HG02852 (cell line): ENCODE measurements at regions not wholly inside any gene's neighbourhood (a gene's known extent, or its start where the extent isn't known, plus 50 kb on each side); places are given as distances from the start of the nearest gene placed in this dataset.
"Not testable (repeated sequence)": the region's sequence is repeated elsewhere in the genome, so short reads cannot be mapped to it uniquely, and the experiment has no call there.

Experiments used
- ATAC-seq: cut with Tn5 transposase; IDR thresholded peaks from one replicate; pipeline ENCODE4 v1.9.1; 2021; ENCODE audit warnings: mild to moderate bottlenecking, moderate library complexity; ENCODE audit not compliant: unreplicated experiment

DNA sequence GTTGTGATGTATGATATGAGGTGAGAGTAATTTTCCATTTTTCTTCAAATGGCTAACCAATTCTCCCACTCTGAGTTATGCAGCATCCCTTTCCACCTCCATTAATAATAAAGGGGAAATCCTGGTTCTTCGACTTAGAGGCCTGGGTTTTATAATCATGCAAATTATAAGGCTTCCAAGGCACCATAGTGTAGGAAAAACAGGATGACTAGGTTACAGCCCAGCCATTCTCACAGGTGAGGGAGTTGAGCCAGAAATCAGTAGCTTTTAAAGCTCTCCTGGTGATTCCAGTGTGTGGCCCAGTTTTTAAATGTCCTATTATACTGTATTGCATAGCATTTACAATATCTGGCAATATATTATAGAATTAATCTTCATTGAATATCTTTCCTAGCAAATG is 203.1 kb downstream of the ARHGEF9 start:
- no peak for ATAC-seq

- ATAC-seq: no peak
These were observed 203.6 kb downstream of the ARHGEF9 start for GRCh38 chrX:63581398-63581797.

- ATAC-seq: no peak
These were observed 208.5 kb downstream of the ARHGEF9 start for GRCh38 chrX:63576533-63576932.

DNA sequence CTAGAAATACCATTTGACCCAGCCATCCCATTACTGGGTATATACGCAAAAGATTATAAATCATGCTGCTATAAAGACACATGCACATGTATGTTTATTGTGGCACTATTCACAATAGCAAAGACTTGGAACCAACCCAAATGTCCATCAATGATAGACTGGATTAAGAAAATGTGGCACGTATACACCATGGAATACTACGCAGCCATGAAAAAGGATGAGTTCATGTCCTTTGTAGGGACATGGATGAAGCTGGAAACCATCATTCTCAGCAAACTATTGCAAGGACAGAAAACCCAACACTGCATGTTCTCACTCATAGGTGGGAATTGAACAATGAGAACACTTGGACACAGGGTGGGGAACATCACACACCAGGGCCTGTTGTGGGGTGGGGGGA is 209.3 kb downstream of the ARHGEF9 start:
- not testable (repeated sequence) for ATAC-seq

GRCh38 chrX:63566856-63567255 is 215.7 kb upstream of the SPIN4 start:
- ATAC-seq: no peak

DNA sequence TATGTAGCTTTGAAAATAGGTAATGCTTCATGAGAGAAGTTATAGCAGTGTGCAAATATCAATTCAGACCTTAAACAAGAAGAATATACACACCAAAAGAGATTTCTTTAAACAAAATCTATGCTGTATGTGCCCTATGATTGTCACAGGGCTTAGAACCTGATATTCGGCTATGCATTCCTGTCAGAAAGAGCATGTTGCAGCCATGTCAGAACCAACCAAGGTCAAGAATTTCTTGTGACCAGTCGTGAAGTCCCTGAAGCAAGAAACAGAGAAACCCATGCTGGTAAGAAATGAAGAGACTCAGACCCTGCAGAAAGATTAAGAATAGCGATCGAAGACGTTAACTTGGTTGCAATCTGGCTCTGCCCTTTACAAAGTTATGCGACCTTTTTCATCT is 210.3 kb upstream of the SPIN4 start:
- ATAC-seq: no peak

DNA sequence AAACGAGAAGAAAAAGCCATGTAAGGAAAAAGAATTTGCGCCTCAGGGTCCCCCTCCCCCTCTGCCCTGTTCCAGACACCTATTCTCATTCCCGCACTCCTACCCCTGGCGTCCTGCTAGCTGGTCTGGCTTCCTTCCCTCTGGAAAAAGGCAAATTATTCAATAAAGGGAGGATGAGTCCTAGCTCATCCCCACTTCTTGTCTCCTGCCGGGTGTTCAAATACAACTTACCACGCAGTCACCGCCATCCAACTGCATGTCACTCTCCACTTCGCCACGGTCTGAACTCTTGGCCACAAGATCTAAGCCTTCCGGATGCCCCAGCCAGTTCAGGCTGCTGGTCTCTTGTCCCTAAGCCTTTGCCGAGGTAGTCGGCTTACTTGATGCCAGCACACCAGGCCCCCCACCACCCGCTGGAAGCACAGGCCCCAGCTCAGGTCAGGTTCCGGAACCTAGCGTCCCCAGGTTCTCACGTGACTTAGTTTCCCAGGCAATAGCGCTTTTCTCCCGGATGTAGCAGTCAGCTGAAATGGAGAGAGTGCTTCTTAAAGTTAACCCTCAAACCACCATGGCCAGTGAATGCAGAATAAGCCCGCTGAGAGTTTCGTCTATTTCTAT is 209.6 kb upstream of the SPIN4 start:
- ATAC-seq: peak; percentile 97

- ATAC-seq: no peak
These were observed 200.7 kb upstream of the SPIN4 start for GRCh38 chrX:63551856-63552255.

GRCh38 chrX:63530654-63531053 is 179.5 kb upstream of the SPIN4 start:
- ATAC-seq: no peak

- no peak for ATAC-seq
These were observed 178.8 kb upstream of the SPIN4 start for GRCh38 chrX:63529961-63530360.

GRCh38 chrX:63526863-63527262 is 175.7 kb upstream of the SPIN4 start:
- ATAC-seq: no peak

DNA sequence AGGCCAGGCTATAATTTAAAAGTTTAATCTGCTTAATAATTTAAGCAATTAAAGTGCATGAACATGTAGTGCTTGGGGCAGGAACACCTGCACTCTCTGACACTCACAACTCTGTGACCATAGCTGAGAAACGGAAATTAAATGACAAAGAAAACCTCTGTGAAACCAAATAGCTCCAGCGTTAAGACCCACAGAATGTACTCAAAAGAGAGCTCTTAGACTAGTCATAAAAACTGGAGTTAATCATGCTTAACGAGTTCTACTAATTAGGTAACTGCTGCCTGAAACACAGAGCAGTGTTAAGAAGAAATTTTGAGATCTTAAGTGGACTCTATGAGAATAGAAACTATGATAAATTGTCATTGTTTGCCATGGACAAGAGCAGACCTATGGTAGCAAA is 174.4 kb upstream of the SPIN4 start:
- ATAC-seq: peak; percentile 79

DNA sequence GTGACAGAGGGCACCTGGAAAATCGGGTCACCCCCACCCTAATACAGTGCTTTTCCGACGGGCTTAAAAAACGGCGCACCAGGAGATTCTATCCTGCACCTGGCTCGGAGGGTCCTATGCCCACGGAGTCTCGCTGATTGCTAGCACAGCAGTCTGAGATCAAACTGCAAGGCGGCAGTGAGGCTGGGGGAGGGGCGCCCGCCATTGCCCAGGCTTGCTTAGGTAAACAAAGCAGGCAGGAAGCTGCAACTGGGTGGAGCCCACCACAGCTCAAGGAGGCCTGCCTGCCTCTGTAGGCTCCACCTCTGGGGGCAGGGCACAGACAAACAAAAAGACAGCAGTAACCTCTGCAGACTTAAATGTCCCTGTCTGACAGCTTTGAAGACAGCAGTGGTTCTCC is 168.2 kb upstream of the SPIN4 start:
- not testable (repeated sequence) for ATAC-seq

DNA sequence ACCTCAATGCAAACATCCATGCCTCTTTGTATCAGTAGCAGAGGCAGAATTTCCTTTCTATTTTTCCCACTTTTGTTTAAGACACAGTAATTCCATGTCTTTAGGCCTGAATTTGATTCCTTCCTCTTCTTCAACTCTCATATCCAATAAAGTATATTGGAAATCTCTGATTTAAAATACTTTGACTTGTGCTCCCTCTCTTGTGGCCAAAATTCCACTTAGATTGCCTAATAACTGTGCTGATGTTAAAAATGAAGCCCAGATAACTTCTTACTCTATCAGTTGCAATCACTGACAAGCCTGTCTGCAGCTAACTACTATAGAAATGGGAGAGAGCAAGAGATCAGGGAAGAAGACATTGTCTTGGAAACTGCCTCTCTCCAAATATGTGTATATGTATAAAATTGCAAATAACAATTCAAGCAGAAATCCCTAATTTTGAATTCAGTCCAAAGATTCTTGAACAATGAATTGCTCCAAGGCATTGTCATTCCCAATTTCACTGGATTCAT is 163.5 kb upstream of the SPIN4 start:
- no peak for ATAC-seq

DNA sequence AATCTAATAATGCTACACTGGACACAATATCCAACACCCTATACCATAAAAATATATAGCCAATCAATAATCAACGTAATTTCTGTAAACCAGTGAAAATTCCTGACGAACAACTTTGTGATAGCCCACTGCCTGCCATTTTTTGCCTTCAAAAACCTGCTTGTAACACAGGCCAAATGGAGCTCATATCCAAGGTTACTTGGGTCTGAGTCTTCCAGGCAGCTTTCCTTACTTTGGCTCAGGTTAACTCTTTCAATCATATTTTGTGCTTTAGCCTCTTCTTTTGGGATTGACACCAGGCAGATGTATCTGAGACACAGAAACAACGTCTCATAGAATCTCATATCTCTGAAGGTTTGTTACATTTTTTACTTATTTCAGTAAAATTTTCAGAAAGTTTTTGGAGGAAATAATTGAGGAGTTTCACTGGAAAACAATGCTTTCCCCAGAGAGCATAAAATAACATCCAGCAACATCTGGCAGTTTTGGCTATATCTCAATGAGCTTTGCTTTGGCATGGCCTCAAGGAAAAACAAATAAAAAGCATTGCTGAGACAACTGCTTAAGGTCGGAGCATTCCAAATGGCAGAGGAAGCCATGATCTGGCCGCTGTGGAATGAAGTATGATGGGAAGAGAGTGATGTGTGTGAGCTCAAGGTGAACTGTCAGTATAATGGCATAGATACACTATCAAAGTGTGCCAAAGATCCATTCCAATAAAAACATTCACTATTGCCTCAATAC is 162.9 kb upstream of the SPIN4 start:
- ATAC-seq: no peak

GRCh38 chrX:63511361-63511760 is 160.2 kb upstream of the SPIN4 start:
- ATAC-seq: no peak

GRCh38 chrX:63508668-63509067 is 157.5 kb upstream of the SPIN4 start:
- ATAC-seq: no peak

GRCh38 chrX:63506320-63506719 is 155.2 kb upstream of the SPIN4 start:
- ATAC-seq: no peak

GRCh38 chrX:63503541-63503940 is 152.4 kb upstream of the SPIN4 start:
- ATAC-seq: no peak

- ATAC-seq: no peak
These were observed 137.6 kb upstream of the SPIN4 start for GRCh38 chrX:63488546-63489373.

DNA sequence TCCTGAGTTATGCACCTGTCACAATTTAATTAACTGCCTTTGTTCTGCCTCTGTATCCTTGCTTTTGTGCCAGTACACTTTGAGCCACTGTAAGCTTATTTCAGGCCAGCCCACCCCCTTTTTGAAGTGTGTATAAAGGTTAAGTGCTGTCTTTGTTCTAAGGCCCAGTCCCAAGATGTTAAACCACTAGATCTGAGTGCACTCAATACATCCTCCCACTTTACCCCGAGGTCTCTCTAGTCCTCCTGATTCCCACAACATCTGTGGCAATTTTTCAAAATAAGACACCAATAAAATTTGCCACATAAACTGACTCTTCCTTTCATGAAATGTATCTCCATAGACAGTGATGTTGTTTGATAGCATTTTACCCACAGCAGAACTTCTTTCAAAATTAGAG is 124.1 kb upstream of the SPIN4 start:
- ATAC-seq: no peak

- ATAC-seq: no peak
These were observed 119.9 kb upstream of the SPIN4 start for GRCh38 chrX:63471004-63471403.
